GM12878 (cell line): ENCODE measurements at regions not wholly inside any gene's neighbourhood (a gene's known extent, or its start where the extent isn't known, plus 50 kb on each side); places are given as distances from the start of the nearest gene placed in this dataset.

Source experiments
- ATAC-seq: fragments of 200-7000 bp; cut with Tn5 transposase; 3 replicates; pipeline ENCODE4 v1.9.1; 2020; ENCODE audit warnings: mild to moderate bottlenecking, moderate library complexity
- BruUV-seq: library from RNA; stranded (reverse); fragments of 400-500 nt; replicated peaks from 2 replicates; lab custom pipeline; 2021; lab: Mats Ljungman, UMichigan
- CTCF ChIA-PET: fragments of 300-600 bp; sonication (Branson Sonifier 250); formaldehyde crosslinking; extraction: SDS; loops from one replicate; lab custom pipeline; 2021; ENCODE audit warnings: inconsistent platforms; lab: Yijun Ruan, JAX
- POLR2A ChIA-PET: fragments of 350-600 bp; formaldehyde crosslinking; extraction: SDS; loops from one replicate; lab custom pipeline; 2021; ENCODE audit warnings: inconsistent platforms; lab: Charles Lee
- RAD21 ChIA-PET: fragments of 300-600 bp; sonication (Branson Sonifier 250); formaldehyde crosslinking; loops from one replicate; lab custom pipeline; 2023; ENCODE audit warnings: antibody characterized with exemption; ENCODE audit not compliant: unreplicated experiment; lab: Charles Lee
- SMC1A ChIA-PET: fragments of 300-600 bp; sonication (Branson Sonifier 250); formaldehyde crosslinking; loops from one replicate; lab custom pipeline; 2023; ENCODE audit not compliant: unreplicated experiment, uncharacterized antibody; lab: Charles Lee
- DNase-seq: peaks from one replicate; pipeline ENCODE4 v3.0.0-alpha.2; 2011; ENCODE audit warnings: low read depth, low spot score
- FAIRE-seq: peaks from 3 replicates; lab custom pipeline; 2011; peaks lifted over from hg19 to GRCh38; lab: Jason Lieb, UNC
- H2AFZ ChIP-seq: 2 replicates; pipeline ENCODE4 v1.6.0; 2011; ENCODE audit warnings: low read depth, low read length, control low read depth; ENCODE audit not compliant: control insufficient read depth
- H3K27ac ChIP-seq: 2 replicates; pipeline ENCODE4 v1.5.1; 2011; ENCODE audit warnings: control low read depth; ENCODE audit not compliant: control insufficient read depth, insufficient read depth
- H3K27me3 ChIP-seq, 2 experiments: replicated peaks in 1 of 2; 2 replicates each; pipeline versions ENCODE4 v1.6.0 to v1.6.1; 2011; ENCODE audit warnings: low read length in 1 of 2; ENCODE audit not compliant: control insufficient read depth in 2 of 2, insufficient read depth in 2 of 2
- H3K36me3 ChIP-seq, 2 experiments: 2 replicates each; pipeline ENCODE4 v1.5.1; 2011; ENCODE audit warnings: low read length in 1 of 2; ENCODE audit not compliant: control insufficient read depth in 2 of 2, insufficient read depth in 2 of 2
- H3K4me1 ChIP-seq: 2 replicates; pipeline ENCODE4 v1.6.1; 2011; ENCODE audit warnings: mild to moderate bottlenecking, low read length, moderate library complexity, mixed read lengths; ENCODE audit not compliant: control insufficient read depth, insufficient read depth
- H3K4me2 ChIP-seq: 2 replicates; pipeline ENCODE4 v1.6.0; 2011; ENCODE audit warnings: control low read depth; ENCODE audit not compliant: control insufficient read depth, insufficient read depth
- H3K4me3 ChIP-seq: fragments of 200-600 bp; sonication (generic); 2 replicates; pipeline ENCODE4 v1.5.1; 2016
- H3K79me2 ChIP-seq: 2 replicates; pipeline ENCODE4 v1.6.0; 2011; ENCODE audit warnings: low read length; ENCODE audit not compliant: control insufficient read depth, insufficient read depth
- H3K9ac ChIP-seq: 2 replicates; pipeline ENCODE4 v1.8.0; 2011; ENCODE audit warnings: low read length, control low read depth, mixed read lengths; ENCODE audit not compliant: control insufficient read depth, insufficient read depth
- H3K9me3 ChIP-seq: replicated peaks from 3 replicates; pipeline ENCODE4 v1.5.1; 2011; ENCODE audit warnings: mild to moderate bottlenecking, low read length; ENCODE audit not compliant: control insufficient read depth, insufficient read depth
- H4K20me1 ChIP-seq: 2 replicates; pipeline ENCODE4 v1.6.0; 2011; ENCODE audit not compliant: control insufficient read depth, insufficient read depth
- CEBPB ChIP-seq, 2 experiments: fragments of 150-350 bp in 1 of 2; IDR thresholded peaks; 2 replicates each; pipeline ENCODE4 v1.6.1; 2012 to 2014; ENCODE audit warnings: low read depth in 2 of 2, low read length in 2 of 2, borderline replicate concordance in 1 of 2, inconsistent platforms in 1 of 2
- CHD1 ChIP-seq: IDR thresholded peaks from 2 replicates; pipeline ENCODE4 v1.6.1; 2012; ENCODE audit warnings: low read depth, low read length, improper control_type of control experiment
- CHD2 ChIP-seq: IDR thresholded peaks from 2 replicates; pipeline ENCODE4 v1.6.1; 2011; ENCODE audit warnings: low read depth, low read length, improper control_type of control experiment, borderline replicate concordance
- EGR1 ChIP-seq, 2 experiments: IDR thresholded peaks; 1 replicate in 1 of 2; 2 replicates in 1 of 2; pipeline ENCODE4 v1.6.1; 2011 to 2012; ENCODE audit warnings: low read depth in 2 of 2, low read length in 2 of 2, borderline replicate concordance in 1 of 2, mild to moderate bottlenecking in 1 of 2, moderate library complexity in 1 of 2
- FOS ChIP-seq: IDR thresholded peaks from 3 replicates; pipeline ENCODE4 v1.6.1; 2011; ENCODE audit warnings: borderline replicate concordance; ENCODE audit not compliant: insufficient read length; ENCODE audit errors: extremely low read depth
- IRF4 ChIP-seq: IDR thresholded peaks from 2 replicates; pipeline ENCODE4 v1.6.1; 2011; ENCODE audit warnings: low read depth, low read length
- JUND ChIP-seq: IDR thresholded peaks from 2 replicates; pipeline ENCODE4 v1.6.1; 2012; ENCODE audit warnings: low read depth, mild to moderate bottlenecking, low read length, improper control_type of control experiment, moderate library complexity
- KAT2A ChIP-seq: conservative IDR thresholded peaks from 2 replicates; pipeline ENCODE4 v1.6.1; 2011; ENCODE audit warnings: low read depth, low read length; ENCODE audit not compliant: control insufficient read depth
- KLF5 ChIP-seq: fragments of 450-650 bp; IDR thresholded peaks from 2 replicates; pipeline ENCODE4 v1.6.1; 2014; ENCODE audit warnings: mild to moderate bottlenecking; ENCODE audit not compliant: partially characterized antibody
- LARP7 ChIP-seq: fragments of 450-650 bp; IDR thresholded peaks from 2 replicates; pipeline ENCODE4 v1.6.1; 2017; ENCODE audit warnings: mild to moderate bottlenecking
- MTA3 ChIP-seq: IDR thresholded peaks from 2 replicates; pipeline ENCODE4 v1.6.1; 2012; ENCODE audit warnings: low read length, inconsistent platforms, borderline replicate concordance
- SMAD5 ChIP-seq: IDR thresholded peaks from 2 replicates; pipeline ENCODE4 v1.6.1; 2016; ENCODE audit warnings: antibody characterized with exemption, low read depth
- STAT3 ChIP-seq: IDR thresholded peaks from 2 replicates; pipeline ENCODE4 v1.6.1; 2011; ENCODE audit warnings: low read depth, low read length, improper control_type of control experiment
- ZNF217 ChIP-seq: fragments of 450-650 bp; IDR thresholded peaks from 2 replicates; pipeline ENCODE4 v1.6.1; 2017; ENCODE audit warnings: antibody characterized with exemption, mild to moderate bottlenecking
- WGBS: methylation state at CpG from one replicate; pipeline ENCODE4 v1.1.6; 2016; ENCODE audit warnings: low lambda C conversion rate; ENCODE audit not compliant: insufficient replicate concordance, insufficient coverage; ENCODE audit errors: missing lambda C conversion rate; 5-methylcytosine and 5-hydroxymethylcytosine counted together
- in situ Hi-C: fragments of 300-500 bp; cut with MboI; formaldehyde crosslinking; loops from 9 replicates; pipeline ENCODE4 v1.14.3; 2018; ENCODE audit warnings: mixed read lengths
- intact Hi-C: fragments of 100-400 bp; cut with micrococcal nuclease; formaldehyde crosslinking; loops from one replicate; pipeline ENCODE4 v1.14.2; 2022; ENCODE audit not compliant: unreplicated experiment
- TF ChIP-seq, protein P1 (sequence below): fragments of 450-650 bp; IDR thresholded peaks from 2 replicates; pipeline ENCODE4 v1.6.1; 2016; ENCODE audit warnings: mild to moderate bottlenecking
- TF ChIP-seq, protein P2 (sequence below): IDR thresholded peaks from 2 replicates; pipeline ENCODE4 v1.6.1; 2011; ENCODE audit warnings: borderline replicate concordance, low read depth, mild to moderate bottlenecking, moderate library complexity, mixed read lengths, low read length; ENCODE audit not compliant: insufficient read depth; ENCODE audit errors: extremely low read length

DNA sequence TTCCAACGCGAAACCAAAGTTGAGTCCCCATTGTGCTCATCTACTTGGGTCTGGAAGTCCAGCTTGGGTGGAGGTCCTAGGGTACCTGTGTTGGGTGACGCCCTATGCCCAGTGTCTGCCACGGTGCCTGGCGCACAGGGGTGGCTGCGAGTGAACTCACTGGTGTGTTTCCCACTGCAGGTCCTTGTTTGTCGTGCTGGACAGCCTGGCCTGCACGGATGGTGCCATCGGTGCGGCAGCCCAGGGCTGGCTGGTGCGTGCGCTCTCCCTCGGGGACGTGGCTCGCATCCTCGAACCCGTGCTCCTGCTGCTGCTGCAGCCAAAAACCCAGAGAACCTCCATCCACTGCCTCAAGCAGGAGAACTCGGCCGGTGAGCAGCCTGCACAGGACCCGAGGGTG is 80.4 kb upstream of the MORC3 start:
- ATAC-seq (no peak), DNase-seq (no peak), FAIRE-seq (no peak)
- TF ChIP-seq SMAD5 (no peak), KAT2A (no peak), EGR1 (IDR thresholded peaks at IDR 0.05; ENCODE audit: borderline replicate concordance in 1 of 2, low read depth in 2 of 2, low read length in 2 of 2) (no peak), MTA3 (no peak)
- no peaks in the 10 kb centered on the region; a peak in 1 of 4 replicates for H3K36me3 ChIP-seq
- H4K20me1 ChIP-seq: no peaks in the 10 kb centered on the region
- H3K4me1 ChIP-seq: peaks cover 4% of the 10 kb centered on the region
- no peak overlapping the region for H3K4me2 ChIP-seq
- no peaks in the 10 kb centered on the region for H3K27me3 ChIP-seq
- WGBS: 90% methylated on average over 18 of the region's 20 CpGs
- H3K79me2 ChIP-seq: no peaks in the 10 kb centered on the region
- POLR2A ChIA-PET: interaction anchor here (2.1 kb wide), 1 partner anchor 17 kb away, joined by 4 read pairs; no protein-coding TSS in a partner anchor
- BruUV-seq: no TSS peak
- SMC1A ChIA-PET: no interaction called here
- no peak overlapping the region for H3K27ac ChIP-seq
- no peaks in the 10 kb centered on the region for H3K9me3 ChIP-seq
- CTCF ChIA-PET: no interaction called here
- RAD21 ChIA-PET: interaction anchor here (0.6 kb wide), 1 partner anchor 139 kb away, joined by 4 read pairs; no protein-coding TSS in a partner anchor
- H3K4me3 ChIP-seq: no peak overlapping the region
- no peak overlapping the region for H3K9ac ChIP-seq
- no peak overlapping the region for H2AFZ ChIP-seq
- in situ Hi-C loops (no loop called here), intact Hi-C loops (loop anchor here (5.0 kb wide), 1 partner anchor 83 kb away; the partner anchor contains the start of gene MORC3)

DNA sequence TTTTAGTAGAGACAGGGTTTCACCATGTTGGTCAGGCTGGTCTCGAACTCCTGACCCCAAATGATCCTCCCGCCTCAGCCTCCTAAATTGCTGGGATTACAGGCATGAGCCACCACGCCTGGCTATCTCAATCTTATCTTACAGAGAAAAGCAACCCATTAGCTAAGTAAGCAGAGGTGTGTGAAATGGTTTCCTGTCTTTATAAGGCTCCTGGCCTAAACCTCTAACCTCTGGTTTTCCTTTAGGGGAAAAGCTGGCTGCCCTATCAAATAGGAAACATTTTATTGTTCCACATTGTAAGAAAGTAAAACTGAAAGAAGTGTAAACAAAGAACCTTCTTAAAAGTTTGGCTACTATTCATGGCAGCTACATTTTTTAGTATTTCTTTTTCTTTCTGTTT is 78.3 kb upstream of the MORC3 start:
- H3K27me3 ChIP-seq: no peaks in the 10 kb centered on the region
- H3K4me1 ChIP-seq: no peaks in the 10 kb centered on the region
- POLR2A ChIA-PET: interaction anchor here (1.1 to 2.1 kb wide), 2 partner anchors 14 to 82 kb away, joined by 4 to 5 read pairs; no protein-coding TSS in a partner anchor
- no peak for ATAC-seq
- H2AFZ ChIP-seq: peak overlapping the region; percentile 58
- no peaks in the 10 kb centered on the region for H4K20me1 ChIP-seq
- H3K4me2 ChIP-seq: no peak overlapping the region
- BruUV-seq: no TSS peak
- SMC1A ChIA-PET: interaction anchor here (0.6 to 1.2 kb wide), 5 partner anchors 9 to 122 kb away, joined by 3 to 4 read pairs (median 3); no protein-coding TSS in a partner anchor
- in situ Hi-C loops (no loop called here), intact Hi-C loops (no loop called here)
- FAIRE-seq: no peak
- H3K36me3 ChIP-seq: no peaks in the 10 kb centered on the region; a peak in 1 of 4 replicates
- DNase-seq: no peak
- H3K9me3 ChIP-seq: no peaks in the 10 kb centered on the region
- no peak overlapping the region for H3K9ac ChIP-seq
- H3K4me3 ChIP-seq: no peak overlapping the region
- H3K79me2 ChIP-seq: no peaks in the 10 kb centered on the region
- 91% methylated on average over 2 of the region's 3 CpGs for WGBS
- no peak overlapping the region for H3K27ac ChIP-seq
- RAD21 ChIA-PET: interaction anchor here (0.8 to 1.5 kb wide), 4 partner anchors 13 to 80 kb away, joined by 4 to 5 read pairs (median 4); no protein-coding TSS in a partner anchor
- CTCF ChIA-PET: interaction anchor here (0.8 to 1.7 kb wide), 3 partner anchors 12 to 18 kb away, joined by 3 to 8 read pairs (median 5); no protein-coding TSS in a partner anchor
- TF ChIP-seq MTA3 (no peak), CHD2 (no peak), IRF4 (no peak), CHD1 (no peak), ZNF217 (no peak), KLF5 (no peak), LARP7 (no peak), STAT3 (no peak), FOS (no peak), CEBPB (IDR thresholded peaks at IDR 0.05; ENCODE audit: borderline replicate concordance in 1 of 2, low read depth in 2 of 2, low read length in 2 of 2) (no peak), JUND (no peak)
- TF ChIP-seq, protein P1, sequence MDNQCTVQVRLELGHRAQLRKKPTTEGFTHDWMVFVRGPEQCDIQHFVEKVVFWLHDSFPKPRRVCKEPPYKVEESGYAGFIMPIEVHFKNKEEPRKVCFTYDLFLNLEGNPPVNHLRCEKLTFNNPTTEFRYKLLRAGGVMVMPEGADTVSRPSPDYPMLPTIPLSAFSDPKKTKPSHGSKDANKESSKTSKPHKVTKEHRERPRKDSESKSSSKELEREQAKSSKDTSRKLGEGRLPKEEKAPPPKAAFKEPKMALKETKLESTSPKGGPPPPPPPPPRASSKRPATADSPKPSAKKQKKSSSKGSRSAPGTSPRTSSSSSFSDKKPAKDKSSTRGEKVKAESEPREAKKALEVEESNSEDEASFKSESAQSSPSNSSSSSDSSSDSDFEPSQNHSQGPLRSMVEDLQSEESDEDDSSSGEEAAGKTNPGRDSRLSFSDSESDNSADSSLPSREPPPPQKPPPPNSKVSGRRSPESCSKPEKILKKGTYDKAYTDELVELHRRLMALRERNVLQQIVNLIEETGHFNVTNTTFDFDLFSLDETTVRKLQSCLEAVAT: no peak
- TF ChIP-seq, protein P2, sequence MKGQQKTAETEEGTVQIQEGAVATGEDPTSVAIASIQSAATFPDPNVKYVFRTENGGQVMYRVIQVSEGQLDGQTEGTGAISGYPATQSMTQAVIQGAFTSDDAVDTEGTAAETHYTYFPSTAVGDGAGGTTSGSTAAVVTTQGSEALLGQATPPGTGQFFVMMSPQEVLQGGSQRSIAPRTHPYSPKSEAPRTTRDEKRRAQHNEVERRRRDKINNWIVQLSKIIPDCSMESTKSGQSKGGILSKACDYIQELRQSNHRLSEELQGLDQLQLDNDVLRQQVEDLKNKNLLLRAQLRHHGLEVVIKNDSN: no peak
